ENCODE measurements at regions not wholly inside any gene's neighbourhood (a gene's known extent, or its start where the extent isn't known, plus 50 kb on each side); places are given as distances from the start of the nearest gene placed in this dataset.

- H3K27ac Mint-ChIP-seq = no peak overlapping the region
- H3K9me3 Mint-ChIP-seq = peaks cover 19% of the 10 kb centered on the region
- intact Hi-C loops (cut with micrococcal nuclease) = no loop called here
- no peak for DNase-seq
- H3K4me1 Mint-ChIP-seq (ENCODE audit: low read depth) = no peaks in the 10 kb centered on the region
- H3K27me3 Mint-ChIP-seq (ENCODE audit: low read depth) = no peaks in the 10 kb centered on the region
- H3K4me3 Mint-ChIP-seq = no peak overlapping the region
- H3K36me3 Mint-ChIP-seq (ENCODE audit: low read depth) = no peaks in the 10 kb centered on the region
- CTCF ChIA-PET = interaction anchor here (0.6 to 0.7 kb wide), 2 partner anchors 29 to 231 kb away, joined by 3 to 4 read pairs; no protein-coding TSS in a partner anchor
Observed at GRCh38 chr6:5946701-5947100, 60.0 kb downstream of the NRN1 start.

- no peaks in the 10 kb centered on the region for H3K27me3 Mint-ChIP-seq (ENCODE audit: low read depth)
- peaks cover 19% of the 10 kb centered on the region for H3K9me3 Mint-ChIP-seq
- CTCF ChIA-PET = interaction anchor here (0.6 kb wide), 1 partner anchor 232 kb away, joined by 4 read pairs; no protein-coding TSS in a partner anchor
Observed at GRCh38 chr6:5946181-5946580, 60.5 kb downstream of the NRN1 start.

GRCh38 chr6:5943591-5943990 is 63.1 kb downstream of the NRN1 start:
- intact Hi-C loops (cut with micrococcal nuclease) = no loop called here
- CTCF ChIA-PET = no interaction called here
- Mint-ChIP-seq H3K27ac (no peak overlapping the region), H3K9me3 (peaks cover 19% of the 10 kb centered on the region), H3K4me3 (no peak overlapping the region), H3K27me3 (ENCODE audit: low read depth) (no peaks in the 10 kb centered on the region), H3K4me1 (ENCODE audit: low read depth) (no peaks in the 10 kb centered on the region), H3K36me3 (ENCODE audit: low read depth) (no peaks in the 10 kb centered on the region)
- no peak for DNase-seq

More at GRCh38 chr6:5946181-5946580, 60.5 kb downstream of the NRN1 start:
- intact Hi-C loops (cut with micrococcal nuclease) = no loop called here
- no peaks in the 10 kb centered on the region for H3K4me1 Mint-ChIP-seq (ENCODE audit: low read depth)
- DNase-seq = no peak
- no peaks in the 10 kb centered on the region for H3K36me3 Mint-ChIP-seq (ENCODE audit: low read depth)
- no peak overlapping the region for H3K27ac Mint-ChIP-seq
- H3K4me3 Mint-ChIP-seq = no peak overlapping the region

GRCh38 chr6:5942591-5942990 is 64.1 kb downstream of the NRN1 start:
- peaks cover 19% of the 10 kb centered on the region for H3K9me3 Mint-ChIP-seq
- H3K4me1 Mint-ChIP-seq (ENCODE audit: low read depth) = no peaks in the 10 kb centered on the region
- H3K27me3 Mint-ChIP-seq (ENCODE audit: low read depth) = no peaks in the 10 kb centered on the region
- no peaks in the 10 kb centered on the region for H3K36me3 Mint-ChIP-seq (ENCODE audit: low read depth)
- no peak for DNase-seq
- intact Hi-C loops (cut with micrococcal nuclease) = no loop called here
- H3K4me3 Mint-ChIP-seq = no peak overlapping the region
- CTCF ChIA-PET = no interaction called here
- no peak overlapping the region for H3K27ac Mint-ChIP-seq

GRCh38 chr6:5941188-5941587 is 65.5 kb downstream of the NRN1 start:
- no peaks in the 10 kb centered on the region for H3K36me3 Mint-ChIP-seq (ENCODE audit: low read depth)
- intact Hi-C loops (cut with micrococcal nuclease) = no loop called here
- no peak overlapping the region for H3K27ac Mint-ChIP-seq
- H3K27me3 Mint-ChIP-seq (ENCODE audit: low read depth) = no peaks in the 10 kb centered on the region
- H3K4me3 Mint-ChIP-seq = no peak overlapping the region
- H3K9me3 Mint-ChIP-seq = peaks cover 19% of the 10 kb centered on the region
- CTCF ChIA-PET = no interaction called here
- H3K4me1 Mint-ChIP-seq (ENCODE audit: low read depth) = no peaks in the 10 kb centered on the region
- DNase-seq = no peak

- Mint-ChIP-seq H3K36me3 (ENCODE audit: low read depth) (no peaks in the 10 kb centered on the region), H3K9me3 (peaks cover 14% of the 10 kb centered on the region), H3K4me1 (ENCODE audit: low read depth) (no peaks in the 10 kb centered on the region), H3K27me3 (ENCODE audit: low read depth) (no peaks in the 10 kb centered on the region), H3K27ac (no peak overlapping the region), H3K4me3 (no peak overlapping the region)
- CTCF ChIA-PET = no interaction called here
- intact Hi-C loops (cut with micrococcal nuclease) = no loop called here
- no peak for DNase-seq
Observed at GRCh38 chr6:5938934-5939333, 67.8 kb downstream of the NRN1 start.

- CTCF ChIA-PET = interaction anchor here (1.3 kb wide), 1 partner anchor 421 kb away, joined by 3 read pairs; no protein-coding TSS in a partner anchor
- no peak for DNase-seq
- Mint-ChIP-seq H3K36me3 (ENCODE audit: low read depth) (no peaks in the 10 kb centered on the region), H3K9me3 (peaks cover 8% of the 10 kb centered on the region), H3K27me3 (ENCODE audit: low read depth) (no peaks in the 10 kb centered on the region), H3K27ac (no peak overlapping the region), H3K4me3 (no peak overlapping the region), H3K4me1 (ENCODE audit: low read depth) (no peaks in the 10 kb centered on the region)
- intact Hi-C loops (cut with micrococcal nuclease) = no loop called here
Observed at GRCh38 chr6:5937936-5938706, 68.6 kb downstream of the NRN1 start.

GRCh38 chr6:5937169-5937909 is 69.4 kb downstream of the NRN1 start:
- no peak overlapping the region for H3K4me3 Mint-ChIP-seq
- H3K4me1 Mint-ChIP-seq (ENCODE audit: low read depth) = no peaks in the 10 kb centered on the region
- H3K9me3 Mint-ChIP-seq = peaks cover 4% of the 10 kb centered on the region
- CTCF ChIA-PET = interaction anchor here (1.3 kb wide), 1 partner anchor 420 kb away, joined by 3 read pairs; no protein-coding TSS in a partner anchor
- no peaks in the 10 kb centered on the region for H3K36me3 Mint-ChIP-seq (ENCODE audit: low read depth)
- intact Hi-C loops (cut with micrococcal nuclease) = no loop called here
- DNase-seq = no peak
- peaks cover 3% of the 10 kb centered on the region for H3K27me3 Mint-ChIP-seq (ENCODE audit: low read depth)
- no peak overlapping the region for H3K27ac Mint-ChIP-seq

- Mint-ChIP-seq H3K36me3 (ENCODE audit: low read depth) (no peaks in the 10 kb centered on the region), H3K27me3 (ENCODE audit: low read depth) (peaks cover 3% of the 10 kb centered on the region), H3K4me1 (ENCODE audit: low read depth) (no peaks in the 10 kb centered on the region), H3K27ac (no peak overlapping the region), H3K9me3 (no peaks in the 10 kb centered on the region), H3K4me3 (no peak overlapping the region)
- intact Hi-C loops (cut with micrococcal nuclease) = no loop called here
- CTCF ChIA-PET = interaction anchor here (1.3 kb wide), 1 partner anchor 419 kb away, joined by 3 read pairs; no protein-coding TSS in a partner anchor
- no peak for DNase-seq
Observed at GRCh38 chr6:5936631-5937030, 70.1 kb downstream of the NRN1 start.

- CTCF ChIA-PET = no interaction called here
- Mint-ChIP-seq H3K36me3 (ENCODE audit: low read depth) (no peaks in the 10 kb centered on the region), H3K9me3 (no peaks in the 10 kb centered on the region), H3K27me3 (ENCODE audit: low read depth) (peaks cover 4% of the 10 kb centered on the region), H3K4me3 (no peak overlapping the region), H3K4me1 (ENCODE audit: low read depth) (no peaks in the 10 kb centered on the region), H3K27ac (no peak overlapping the region)
- intact Hi-C loops (cut with micrococcal nuclease) = no loop called here
- no peak for DNase-seq
Observed at GRCh38 chr6:5936140-5936539, 70.6 kb downstream of the NRN1 start.

GRCh38 chr6:5930968-5931367 is 75.8 kb downstream of the NRN1 start:
- Mint-ChIP-seq H3K4me1 (ENCODE audit: low read depth) (peaks cover 2% of the 10 kb centered on the region), H3K27ac (no peak overlapping the region), H3K27me3 (ENCODE audit: low read depth) (peaks cover 5% of the 10 kb centered on the region), H3K36me3 (ENCODE audit: low read depth) (no peaks in the 10 kb centered on the region), H3K4me3 (no peak overlapping the region), H3K9me3 (peaks cover 2% of the 10 kb centered on the region)
- intact Hi-C loops (cut with micrococcal nuclease) = no loop called here
- DNase-seq = no peak
- CTCF ChIA-PET = no interaction called here

- Mint-ChIP-seq H3K27me3 (ENCODE audit: low read depth) (peaks cover 5% of the 10 kb centered on the region), H3K4me3 (no peak overlapping the region), H3K36me3 (ENCODE audit: low read depth) (no peaks in the 10 kb centered on the region), H3K27ac (no peak overlapping the region), H3K9me3 (peaks cover 6% of the 10 kb centered on the region), H3K4me1 (ENCODE audit: low read depth) (peaks cover 2% of the 10 kb centered on the region)
- no peak for DNase-seq
- intact Hi-C loops (cut with micrococcal nuclease) = no loop called here
- CTCF ChIA-PET = no interaction called here
Observed at GRCh38 chr6:5930143-5930770, 76.5 kb downstream of the NRN1 start.
